Upper lobe of left lung (tissue), 4 donors: ENCODE measurements at regions not wholly inside any gene's neighbourhood (a gene's known extent, or its start where the extent isn't known, plus 50 kb on each side); places are given as distances from the start of the nearest gene placed in this dataset.

Experiments used
- EP300 ChIP-seq, 4 donors: sonication (generic); formaldehyde crosslinking; IDR thresholded peaks; one replicate each; pipeline ENCODE4 v1.5.1; 2017; ENCODE audit warnings: antibody characterized with exemption in 4 of 4, control low read depth in 2 of 4
- TF ChIP-seq, protein P1 (sequence below), 6 experiments: fragments of 450-650 bp in 4 of 6; fragments of 200-600 bp in 2 of 6; sonication (generic) in 2 of 6; IDR thresholded peaks; one replicate each; pipeline ENCODE4 v1.5.1; 2016 to 2019; ENCODE audit warnings: antibody characterized with exemption in 6 of 6

DNA sequence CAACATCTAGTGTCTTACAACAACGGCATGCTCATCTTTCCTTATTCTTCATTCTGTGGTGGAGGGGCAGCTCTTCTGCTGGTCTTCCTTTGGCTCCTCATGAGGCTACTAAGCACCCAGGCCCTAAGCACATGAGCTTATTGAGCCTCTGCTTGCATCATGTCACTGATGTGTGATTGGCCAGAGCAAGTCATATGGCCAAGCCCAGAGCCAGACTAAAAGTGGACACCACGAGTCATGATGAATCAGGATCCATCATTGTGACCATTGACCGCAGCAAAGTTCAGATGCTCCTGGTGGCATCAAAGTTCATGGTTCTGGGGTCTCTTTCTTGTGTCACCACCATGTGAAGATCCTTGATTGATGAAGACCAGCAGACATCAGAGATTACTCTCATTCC is 192.0 kb upstream of the FOXA2 start:
- no peak for TF ChIP-seq EP300 (IDR thresholded peaks at IDR 0.05)
- TF ChIP-seq, protein P1, sequence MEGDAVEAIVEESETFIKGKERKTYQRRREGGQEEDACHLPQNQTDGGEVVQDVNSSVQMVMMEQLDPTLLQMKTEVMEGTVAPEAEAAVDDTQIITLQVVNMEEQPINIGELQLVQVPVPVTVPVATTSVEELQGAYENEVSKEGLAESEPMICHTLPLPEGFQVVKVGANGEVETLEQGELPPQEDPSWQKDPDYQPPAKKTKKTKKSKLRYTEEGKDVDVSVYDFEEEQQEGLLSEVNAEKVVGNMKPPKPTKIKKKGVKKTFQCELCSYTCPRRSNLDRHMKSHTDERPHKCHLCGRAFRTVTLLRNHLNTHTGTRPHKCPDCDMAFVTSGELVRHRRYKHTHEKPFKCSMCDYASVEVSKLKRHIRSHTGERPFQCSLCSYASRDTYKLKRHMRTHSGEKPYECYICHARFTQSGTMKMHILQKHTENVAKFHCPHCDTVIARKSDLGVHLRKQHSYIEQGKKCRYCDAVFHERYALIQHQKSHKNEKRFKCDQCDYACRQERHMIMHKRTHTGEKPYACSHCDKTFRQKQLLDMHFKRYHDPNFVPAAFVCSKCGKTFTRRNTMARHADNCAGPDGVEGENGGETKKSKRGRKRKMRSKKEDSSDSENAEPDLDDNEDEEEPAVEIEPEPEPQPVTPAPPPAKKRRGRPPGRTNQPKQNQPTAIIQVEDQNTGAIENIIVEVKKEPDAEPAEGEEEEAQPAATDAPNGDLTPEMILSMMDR (IDR thresholded peaks at IDR 0.05), result no peak
